RCC 7860 (cell line): ENCODE measurements at regions not wholly inside any gene's neighbourhood (a gene's known extent, or its start where the extent isn't known, plus 50 kb on each side); places are given as distances from the start of the nearest gene placed in this dataset.

Experiments
- DNase-seq: peaks from one replicate; pipeline ENCODE4 v3.0.0-alpha.2; 2015; ENCODE audit warnings: low spot score
- FAIRE-seq: peaks from 2 replicates; lab custom pipeline; 2012; peaks lifted over from hg19 to GRCh38; lab: Jason Lieb, UNC

DNA sequence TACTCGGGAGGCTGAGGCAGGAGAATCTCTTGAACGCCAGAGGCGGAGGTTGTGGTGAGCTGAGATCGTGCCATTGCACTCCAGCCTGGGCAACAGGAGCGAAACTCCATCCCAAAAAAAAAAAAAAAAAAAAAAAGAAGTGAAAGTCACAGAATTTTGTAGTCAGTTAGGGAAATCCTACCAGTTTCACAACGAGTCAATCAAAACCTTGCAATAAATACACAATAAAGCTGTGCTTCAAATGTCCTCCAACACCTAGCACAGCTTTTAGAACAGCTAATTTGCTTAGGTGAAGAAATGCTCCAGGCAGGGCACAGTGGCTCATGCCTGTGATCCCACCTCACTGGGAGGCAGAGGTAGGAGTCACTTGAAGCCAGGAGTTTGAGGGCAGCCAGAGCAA is 112.8 kb upstream of the ATF7IP start:
- DNase-seq (no peak), FAIRE-seq (no peak)

DNA sequence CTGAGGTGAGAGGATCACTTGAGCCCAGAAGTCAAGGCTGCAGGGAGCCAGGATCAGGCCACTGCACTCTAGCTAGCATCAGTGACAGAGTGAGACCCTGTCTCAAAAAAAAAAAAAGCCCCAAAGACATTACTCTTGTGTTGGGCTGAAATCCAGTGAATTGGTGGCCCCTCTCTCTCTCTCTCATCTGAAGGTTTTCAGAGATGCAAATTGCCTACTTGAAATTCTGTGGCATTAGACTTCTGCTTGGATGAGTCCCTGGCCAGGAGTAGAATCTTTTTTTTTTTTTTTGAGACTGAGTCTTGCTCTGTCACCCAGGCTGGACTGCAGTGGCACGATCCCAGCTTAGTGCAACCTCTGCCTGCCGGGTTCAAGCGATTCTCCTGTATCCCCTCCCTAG is 112.0 kb upstream of the ATF7IP start:
- no peak for FAIRE-seq
- DNase-seq, result no peak

DNA sequence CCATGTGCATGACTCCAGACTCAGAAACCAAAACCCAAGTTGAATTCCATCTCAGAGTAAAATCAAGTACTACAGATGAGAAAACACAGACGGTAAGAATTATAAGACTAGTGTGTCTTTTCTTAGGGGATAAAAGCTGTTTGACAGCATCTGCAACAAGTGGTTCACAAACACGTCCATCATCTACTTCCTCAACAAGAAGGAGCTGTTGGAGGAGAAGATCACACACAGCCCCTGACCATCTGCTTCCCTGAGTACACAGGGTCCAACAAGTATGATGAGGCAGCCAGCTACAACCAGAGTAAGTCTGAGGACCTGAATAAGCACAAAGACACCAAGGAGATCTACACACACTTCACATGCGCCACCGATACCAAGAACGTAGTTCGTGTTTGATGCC is 110.7 kb upstream of the ATF7IP start:
- FAIRE-seq (no peak), DNase-seq (no peak)

DNA sequence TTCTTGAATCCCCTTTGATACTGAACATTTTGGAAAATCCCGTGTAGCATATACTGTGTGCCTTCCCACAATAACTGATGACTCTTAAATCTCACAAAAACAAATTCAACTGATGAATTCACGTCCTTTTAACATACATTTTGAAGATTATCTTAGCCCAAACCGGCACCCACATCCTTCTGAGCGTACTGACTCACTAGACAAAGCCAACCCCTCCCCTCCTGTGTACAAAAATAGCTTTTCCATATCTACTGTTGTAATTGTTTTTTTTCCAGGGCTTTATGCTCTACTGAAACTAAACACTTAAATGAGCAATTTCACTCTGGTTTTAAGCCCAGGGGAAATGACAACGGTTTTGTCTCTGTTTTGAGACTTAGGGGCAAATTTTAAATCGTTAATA is 109.4 kb upstream of the ATF7IP start:
- DNase-seq, result no peak
- no peak for FAIRE-seq

DNA sequence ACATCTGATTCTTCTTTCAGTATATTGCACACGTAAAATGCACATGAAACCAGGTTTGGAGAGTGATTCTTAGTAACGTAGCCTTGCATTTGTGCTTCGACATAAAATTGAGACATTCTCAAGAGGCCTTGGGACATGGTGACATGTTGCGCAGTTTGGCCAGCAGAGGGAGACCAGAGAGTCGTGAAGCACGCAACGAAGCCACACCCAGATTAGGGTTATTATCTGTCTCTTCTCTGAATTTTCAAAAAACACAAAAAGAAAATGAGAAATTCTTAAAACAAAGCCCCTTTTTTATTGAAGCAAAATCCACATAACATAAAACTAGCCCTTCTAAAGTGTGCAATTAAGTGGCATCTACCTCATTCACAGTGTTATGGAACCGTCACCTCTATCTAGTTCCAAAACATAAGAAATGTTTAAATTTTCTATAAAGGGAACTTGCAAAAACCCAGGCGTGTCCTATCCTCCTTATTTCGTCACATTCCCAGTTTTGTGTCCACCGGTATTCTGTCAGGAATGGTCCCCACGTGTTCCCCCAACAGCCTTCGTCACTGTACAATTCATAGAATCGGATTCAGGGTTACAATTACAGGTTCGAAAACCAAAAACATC is 108.8 kb upstream of the ATF7IP start:
- DNase-seq, result no peak
- no peak for FAIRE-seq

DNA sequence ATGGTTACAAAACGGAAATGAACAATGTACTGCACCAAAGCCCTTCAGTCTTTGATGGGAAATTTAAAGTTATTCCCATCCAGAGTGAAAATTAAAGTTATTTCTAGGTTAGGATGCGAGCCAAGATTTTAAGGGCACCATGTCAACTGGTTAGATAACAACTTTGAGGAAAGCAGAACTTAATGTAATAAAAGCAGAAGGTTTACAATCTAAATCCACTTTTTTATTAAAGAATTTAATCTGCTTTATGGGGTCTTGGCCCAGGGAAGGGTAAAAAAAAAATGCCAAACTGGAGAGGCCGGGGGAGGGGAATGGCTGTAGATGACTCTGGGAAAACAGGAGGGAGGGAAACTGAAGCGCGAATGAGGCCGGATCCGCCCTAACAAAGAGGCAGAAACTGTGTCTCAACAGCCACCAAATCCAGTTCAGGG is 108.2 kb upstream of the ATF7IP start:
- DNase-seq (no peak), FAIRE-seq (no peak)

DNA sequence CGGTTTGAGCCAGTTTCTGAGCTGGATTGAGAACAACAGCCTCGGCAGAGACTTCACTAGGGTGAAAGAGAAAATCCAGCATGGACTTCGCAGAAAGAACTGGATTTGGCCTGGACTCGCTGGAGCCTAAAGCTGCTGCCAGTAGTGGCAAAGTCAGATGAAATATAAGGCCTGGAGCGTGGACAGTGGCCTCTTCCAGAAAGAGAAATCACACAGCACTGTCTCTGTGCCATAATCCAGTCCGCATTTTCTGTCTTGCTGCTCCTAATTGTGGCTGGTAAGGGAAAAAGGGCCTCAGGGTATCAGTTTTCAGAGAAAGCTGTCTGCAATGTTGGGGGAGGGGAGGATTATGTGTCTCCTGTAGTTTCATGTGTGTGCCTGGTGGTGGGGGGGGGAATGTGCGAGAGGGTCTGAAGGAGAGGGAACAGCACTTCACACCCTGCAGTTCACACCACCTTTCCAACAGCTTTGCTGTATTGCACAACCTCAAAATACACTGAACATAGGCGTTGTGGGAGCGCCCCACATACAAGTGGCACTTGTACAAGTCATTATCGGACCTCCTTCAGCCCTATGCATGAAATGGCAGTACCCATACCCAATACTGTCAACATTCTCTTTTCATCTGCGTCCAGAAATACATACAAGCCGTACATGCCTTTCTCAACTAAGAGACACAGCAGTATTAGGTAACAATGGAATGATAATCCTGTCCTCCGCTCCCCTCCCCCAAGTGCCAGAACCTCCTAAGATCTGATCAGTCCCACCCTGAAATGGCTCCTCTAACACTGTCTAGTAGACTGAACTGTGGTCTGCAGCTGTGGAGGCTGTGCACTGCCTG is 107.5 kb upstream of the ATF7IP start:
- DNase-seq, result peak; percentile 62
- FAIRE-seq, result no peak

DNA sequence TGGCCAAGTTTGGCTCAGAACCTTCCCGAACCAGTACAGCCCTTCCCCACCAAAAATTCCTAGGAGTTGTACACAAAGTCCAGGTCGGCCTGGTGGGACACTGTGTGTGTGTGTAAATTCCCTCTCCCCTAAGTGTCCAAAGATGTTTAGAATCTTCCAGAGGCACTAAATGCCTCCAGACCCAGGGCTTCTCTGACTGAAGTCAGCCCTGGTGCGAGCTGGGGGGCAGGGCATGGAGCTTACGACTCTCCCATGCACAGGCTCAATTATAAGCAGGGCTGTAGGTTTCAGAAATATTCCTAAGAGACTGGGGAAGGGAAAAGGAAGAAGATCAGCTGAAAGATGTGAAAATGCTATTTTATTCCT is 106.9 kb upstream of the ATF7IP start:
- FAIRE-seq, result no peak
- DNase-seq, result no peak

DNA sequence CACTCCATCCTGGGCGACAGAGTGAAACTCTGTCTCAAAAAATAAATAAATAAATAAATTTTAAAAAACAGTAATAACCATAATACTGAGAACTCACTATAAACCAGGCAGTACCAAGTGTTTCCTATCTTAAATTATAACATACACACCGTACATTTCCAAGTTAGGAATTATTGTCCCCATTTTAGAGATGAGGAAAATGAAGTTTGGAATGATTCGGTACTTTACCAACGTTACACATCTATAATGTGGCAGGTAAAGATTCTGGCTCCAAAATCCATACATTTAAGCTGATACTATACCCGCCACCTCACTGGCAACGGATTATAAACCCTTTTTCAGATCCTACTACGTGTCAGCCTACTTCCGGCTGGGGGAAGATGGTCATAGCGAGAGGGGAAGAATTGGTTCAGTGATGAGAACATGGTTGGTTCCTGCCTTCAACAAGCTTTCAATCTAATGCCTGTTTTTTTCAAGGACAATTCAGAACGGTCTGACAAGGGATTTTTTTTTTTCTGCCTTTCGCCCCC is 105.9 kb upstream of the ATF7IP start:
- no peak for DNase-seq
- no peak for FAIRE-seq

DNA sequence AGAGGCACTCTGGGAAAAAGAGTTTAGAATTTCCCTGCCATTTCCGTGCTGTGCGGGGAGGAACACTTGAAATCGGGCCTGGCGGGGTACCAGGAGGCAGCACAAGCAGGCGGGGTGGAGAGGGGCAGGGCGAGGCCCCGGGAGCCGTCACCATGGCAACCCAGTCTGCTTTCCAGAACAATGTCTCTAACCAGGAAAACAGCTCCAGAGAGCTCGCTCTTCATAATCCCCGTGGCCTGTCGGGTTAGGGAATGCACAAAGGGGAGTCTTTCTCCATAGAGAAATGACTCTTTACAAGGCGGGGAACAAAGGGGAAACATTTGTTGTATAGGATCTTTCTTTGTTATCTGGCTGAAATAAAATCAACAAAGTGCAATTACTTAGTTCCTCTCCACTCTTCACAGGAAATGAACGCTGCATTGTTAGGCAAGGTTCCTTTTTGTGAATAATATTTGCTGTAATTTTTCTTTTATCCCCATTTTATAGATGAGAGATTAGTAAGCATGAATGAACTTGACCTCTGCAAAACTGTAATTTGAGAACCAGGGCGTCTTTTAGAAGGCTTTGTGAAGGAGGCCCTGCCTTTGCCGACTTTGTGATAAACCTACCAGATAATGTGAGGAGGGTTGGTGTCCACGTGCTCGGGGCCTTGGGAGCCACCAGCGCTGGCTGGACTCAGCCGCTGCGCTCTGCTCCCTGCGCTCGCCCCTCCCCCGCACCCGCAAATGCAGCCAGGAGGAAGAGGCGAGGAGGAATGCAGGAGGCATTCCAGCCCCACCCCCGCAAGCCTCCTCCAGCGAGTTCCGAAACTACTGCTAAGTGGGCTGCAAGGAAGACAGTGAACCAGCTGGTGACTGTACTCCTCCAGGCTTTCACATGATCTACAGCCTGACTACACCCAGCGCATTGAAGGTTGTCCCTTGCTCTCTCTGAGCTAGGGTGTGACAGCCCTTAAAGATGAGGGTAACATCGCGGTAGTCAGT is 105.2 kb upstream of the ATF7IP start:
- peak; percentile 7 for DNase-seq
- no peak for FAIRE-seq

DNA sequence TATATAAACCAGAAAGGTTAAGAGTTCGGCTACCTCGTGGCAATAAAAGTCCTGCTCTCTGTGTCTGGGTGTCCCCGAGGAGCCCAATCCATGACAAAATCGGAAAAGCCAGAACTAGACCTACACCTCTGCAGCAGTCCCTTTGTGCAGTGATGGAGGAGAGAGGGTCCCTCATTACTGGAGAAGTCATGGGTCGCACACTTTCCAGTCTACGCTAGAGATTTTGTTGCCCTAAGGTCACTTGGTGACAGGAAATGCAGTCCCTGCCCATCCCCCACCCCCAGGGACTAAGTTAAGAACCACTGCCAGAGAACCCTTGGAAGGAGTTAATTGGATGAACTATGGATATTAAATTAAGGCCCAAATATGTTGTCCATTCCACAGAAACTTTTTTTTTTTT is 104.4 kb upstream of the ATF7IP start:
- DNase-seq, result no peak
- no peak for FAIRE-seq

DNA sequence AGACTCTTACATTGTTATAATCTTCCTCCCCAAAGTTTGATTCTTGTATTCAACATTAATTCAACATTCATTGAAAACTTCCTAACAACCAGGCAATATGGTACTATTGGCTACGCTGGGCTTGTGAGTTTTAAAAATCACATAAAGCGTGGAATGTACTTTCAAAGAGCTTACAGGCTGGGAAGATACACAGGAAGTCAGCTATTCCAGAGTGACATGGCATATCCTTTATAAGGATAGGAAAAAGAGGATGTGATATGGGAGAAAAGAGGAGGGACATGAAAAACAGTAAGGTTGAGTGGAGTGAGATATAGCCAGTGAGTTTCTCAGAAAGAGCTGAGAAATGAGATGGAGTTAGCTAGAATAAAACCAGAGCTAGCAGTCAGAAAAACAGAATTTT is 103.6 kb upstream of the ATF7IP start:
- DNase-seq, result no peak
- no peak for FAIRE-seq

DNA sequence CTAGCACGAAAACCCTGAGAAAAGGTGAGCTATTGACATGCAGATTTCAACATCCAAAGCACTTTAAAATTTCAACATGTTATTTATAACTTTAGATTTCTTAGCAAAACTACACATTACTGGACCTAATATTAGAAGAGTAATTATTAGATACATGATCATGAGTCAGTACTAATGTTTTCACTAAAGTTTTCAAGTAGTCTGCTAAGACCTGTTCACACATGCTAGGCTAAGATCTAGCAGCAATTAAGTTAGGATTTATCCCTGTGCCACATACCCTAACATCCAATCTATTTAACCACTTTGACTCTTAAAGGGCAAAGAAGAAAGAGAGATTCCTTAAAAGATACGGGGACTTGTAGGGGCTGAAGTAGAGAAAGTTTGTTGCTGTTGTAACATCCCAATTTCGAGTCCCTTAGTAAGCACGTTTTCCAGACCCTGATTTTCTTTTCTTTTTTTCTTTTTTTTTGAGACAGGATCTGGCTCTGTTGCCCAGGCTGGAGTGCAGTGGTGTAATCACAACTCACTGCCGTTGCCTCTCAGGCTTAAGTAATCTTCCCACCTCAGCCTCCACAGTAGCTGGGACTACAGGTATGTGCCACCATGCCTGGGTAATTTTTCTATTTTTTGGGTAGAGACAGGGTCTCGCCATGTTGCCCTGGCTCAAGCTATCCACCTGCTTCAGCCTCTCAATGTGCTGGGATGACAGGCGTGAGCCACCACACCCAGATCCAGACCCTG is 102.5 kb upstream of the ATF7IP start:
- DNase-seq (no peak), FAIRE-seq (no peak)

DNA sequence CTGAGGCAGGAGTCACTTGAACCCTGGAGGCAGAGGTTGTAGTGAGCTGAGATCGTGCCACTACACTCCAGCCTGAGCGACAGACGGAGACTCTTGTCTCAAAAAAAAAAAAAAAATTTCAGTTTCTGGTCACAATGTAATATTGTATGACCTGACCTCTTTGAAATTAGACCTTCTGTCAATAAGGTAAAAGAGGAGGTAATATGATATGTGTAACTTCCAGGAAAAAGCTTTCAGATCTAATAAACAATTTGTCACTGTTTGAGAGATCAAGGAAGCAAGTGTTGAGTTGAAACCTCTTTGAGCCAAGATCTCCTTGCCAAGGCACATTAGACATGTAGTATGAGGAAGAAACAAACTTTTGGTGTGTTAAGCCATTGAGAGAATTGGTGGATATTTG is 101.7 kb upstream of the ATF7IP start:
- FAIRE-seq (no peak), DNase-seq (no peak)

DNA sequence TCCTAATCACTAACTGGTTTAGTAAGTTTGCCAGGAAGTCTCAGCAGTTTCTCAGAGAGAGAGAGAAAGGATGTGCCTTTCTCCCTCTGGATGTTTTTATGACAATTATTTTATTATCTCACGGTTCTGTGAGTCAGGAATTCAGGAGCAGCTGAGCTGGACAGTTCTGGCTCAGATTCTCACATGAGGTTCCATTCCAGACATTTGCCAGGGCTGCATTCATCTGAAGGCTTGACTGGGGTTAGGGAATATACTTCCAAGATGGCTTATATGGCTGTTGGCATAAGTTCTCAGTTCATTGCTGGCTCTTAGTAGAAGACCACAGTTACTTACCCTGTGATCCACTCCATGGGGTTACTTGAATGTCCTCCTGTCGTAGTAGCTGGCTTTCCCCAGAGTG is 101.2 kb upstream of the ATF7IP start:
- DNase-seq, result no peak
- FAIRE-seq, result no peak

DNA sequence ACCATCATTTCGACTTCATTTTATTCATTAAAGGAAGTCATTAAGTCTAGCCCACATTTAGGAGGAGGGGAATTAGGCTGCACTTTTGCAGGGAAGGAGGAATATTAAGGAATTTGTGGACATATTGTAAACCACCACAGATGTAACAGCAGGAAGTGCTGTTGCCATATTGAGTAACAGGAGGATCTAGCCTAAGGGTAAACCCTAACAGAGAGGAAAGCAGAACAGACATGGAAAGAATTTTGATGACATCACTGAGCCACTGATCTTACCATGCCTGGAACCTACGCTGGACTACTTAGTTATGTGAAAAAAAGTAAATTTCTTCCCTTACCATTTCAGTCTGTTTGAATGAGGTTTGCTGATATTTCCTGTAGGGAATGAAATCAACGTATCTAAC is 100.7 kb upstream of the ATF7IP start:
- no peak for FAIRE-seq
- DNase-seq, result no peak

DNA sequence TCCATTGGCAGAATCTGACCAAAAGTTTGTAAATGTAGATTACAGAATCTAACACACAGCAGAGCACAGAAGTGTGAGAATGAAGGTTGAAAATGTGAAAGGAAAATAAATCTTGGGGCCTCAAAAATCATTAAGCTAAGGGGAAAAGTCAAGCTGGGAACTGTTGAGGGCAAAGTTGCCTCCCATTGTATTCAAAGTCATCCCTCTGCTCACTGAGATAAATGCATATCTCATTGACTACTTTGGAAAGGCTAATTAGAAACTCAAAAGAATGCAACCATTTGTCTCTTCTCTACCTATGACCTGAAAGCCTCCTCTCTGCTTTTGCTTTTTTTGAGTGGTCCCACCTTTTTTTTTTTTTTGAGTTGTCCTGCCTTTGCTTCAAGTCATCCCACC is 97.4 kb upstream of the ATF7IP start:
- no peak for FAIRE-seq
- DNase-seq, result no peak

DNA sequence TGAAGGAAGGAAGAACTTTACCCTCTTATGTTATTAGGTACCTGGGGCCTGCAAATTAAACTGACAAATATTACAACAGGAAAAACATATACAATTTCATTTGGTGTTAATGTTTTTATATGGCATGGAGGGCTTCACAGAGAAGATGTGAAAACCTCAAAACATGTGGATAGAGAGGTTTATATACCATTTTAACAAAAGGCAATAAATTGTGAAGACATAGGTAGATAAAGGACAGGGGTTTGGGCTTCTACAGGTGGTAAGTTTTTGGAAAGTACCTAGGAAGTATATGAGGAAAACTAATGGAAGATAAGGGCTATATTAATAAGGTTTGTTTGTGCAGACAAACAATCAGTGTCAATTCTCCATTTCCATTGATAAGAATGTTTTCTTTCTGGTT is 95.1 kb upstream of the ATF7IP start:
- FAIRE-seq (no peak), DNase-seq (no peak)

DNA sequence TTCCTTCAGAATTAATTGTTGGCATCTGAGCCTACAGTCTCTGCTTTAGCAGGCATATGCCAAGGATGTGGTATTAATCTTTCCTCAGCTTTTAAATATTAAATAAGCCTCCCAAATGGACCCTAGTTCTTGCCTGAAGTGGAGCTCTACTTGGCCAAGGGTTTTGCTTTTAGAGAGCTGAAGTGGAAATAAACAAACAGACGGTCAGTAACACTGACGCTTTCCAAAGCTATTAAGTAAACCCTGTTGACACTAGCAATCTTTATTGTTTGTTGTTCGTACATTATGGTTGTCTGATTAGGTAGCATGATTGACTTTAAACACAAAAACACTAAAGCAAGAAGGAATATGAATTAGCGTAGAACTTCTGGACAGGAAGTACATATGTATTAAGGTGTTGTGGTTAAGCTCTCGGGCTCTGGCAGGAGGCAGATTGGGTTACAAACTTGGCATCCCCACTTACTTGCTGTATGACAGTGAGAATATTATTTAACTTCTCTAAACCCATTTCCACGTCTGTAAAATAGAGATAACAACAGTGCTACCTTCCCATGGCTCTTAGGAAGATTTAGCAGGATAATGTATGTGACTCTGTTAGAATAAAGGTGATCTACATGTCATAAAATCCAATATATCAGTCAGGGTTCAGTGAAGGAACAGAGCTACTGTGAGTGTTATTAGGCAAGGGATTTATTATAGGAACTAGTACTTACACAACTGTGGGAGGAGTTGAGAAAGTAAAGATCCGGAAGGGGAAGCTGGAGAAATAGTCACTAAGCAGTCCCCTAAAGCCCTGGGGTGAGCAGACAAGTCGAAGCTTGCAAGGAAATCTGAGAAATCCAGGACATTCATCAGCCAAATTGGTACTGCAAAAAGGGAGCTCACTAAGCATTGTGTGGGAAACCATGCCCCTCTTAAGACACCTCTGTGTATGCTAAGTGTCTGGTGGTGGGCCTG is 92.2 kb upstream of the ATF7IP start:
- FAIRE-seq, result no peak
- no peak for DNase-seq

DNA sequence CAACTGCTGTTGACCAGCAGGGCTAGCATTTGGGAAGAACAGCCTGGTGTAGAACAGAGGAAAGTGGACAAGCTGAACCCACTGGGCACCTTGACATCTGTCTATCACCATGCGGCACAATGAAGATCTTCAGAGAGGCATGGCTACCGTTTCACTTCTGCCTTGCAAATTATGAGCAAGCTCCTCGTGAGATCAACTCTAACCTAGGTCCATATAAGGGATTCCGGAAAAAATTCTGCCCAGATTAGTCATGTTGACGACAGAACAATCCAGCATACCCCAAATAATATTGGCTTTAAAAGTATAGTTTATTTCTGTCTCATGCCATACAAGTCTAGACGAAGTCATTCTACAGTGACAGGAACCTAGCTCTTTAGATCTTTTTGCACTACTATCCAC is 91.6 kb upstream of the ATF7IP start:
- DNase-seq (no peak), FAIRE-seq (no peak)
